ENCODE measurements at regions not wholly inside any gene's neighbourhood (a gene's known extent, or its start where the extent isn't known, plus 50 kb on each side); places are given as distances from the start of the nearest gene placed in this dataset.

- Histone ChIP-seq H3K4me3 (no peak overlapping the region), H3K27me3 (replicated peaks; ENCODE audit: insufficient read depth) (no peaks in the 10 kb centered on the region), H3K27ac (peak overlapping the region; percentile 81 to 86), H3K4me1 (replicated peaks) (peaks cover 16% of the 10 kb centered on the region), H3K36me3 (no peaks in the 10 kb centered on the region), H3K9me3 (no peaks in the 10 kb centered on the region)
- DNase-seq (ENCODE audit: low spot score), result no peak
- intact Hi-C loops (cut with DNase I), result no loop called here
- whole genome bisulfite sequencing, result 94% methylated on average over 8 of the region's 8 CpGs
- TF ChIP-seq POLR2AphosphoS5 (IDR thresholded peaks at IDR 0.05) (no peak), CTCF (IDR thresholded peaks at IDR 0.05) (no peak), POLR2A (IDR thresholded peaks at IDR 0.05) (no peak)
Observed at GRCh38 chr1:244324176-244324883, 127.4 kb downstream of the ADSS2 start.

- peaks cover 16% of the 10 kb centered on the region for H3K4me1 ChIP-seq (replicated peaks)
- H3K36me3 ChIP-seq, result no peaks in the 10 kb centered on the region
- TF ChIP-seq POLR2A (IDR thresholded peaks at IDR 0.05) (no peak), POLR2AphosphoS5 (IDR thresholded peaks at IDR 0.05) (peak; percentile 28)
- WGBS, result 43% methylated on average over 8 of the region's 8 CpGs
- intact Hi-C loops (cut with DNase I), result no loop called here
- peak overlapping the region; percentile 81 to 86 for H3K27ac ChIP-seq
- no peak overlapping the region for H3K4me3 ChIP-seq
- no peaks in the 10 kb centered on the region for H3K9me3 ChIP-seq
- H3K27me3 ChIP-seq (replicated peaks; ENCODE audit: insufficient read depth), result no peaks in the 10 kb centered on the region
- no peak for DNase-seq (ENCODE audit: low spot score)
Observed at GRCh38 chr1:244325056-244325758, 126.5 kb downstream of the ADSS2 start.

GRCh38 chr1:244326757-244327156, 125.0 kb downstream of the ADSS2 start:
- no peak for TF ChIP-seq POLR2AphosphoS5 (IDR thresholded peaks at IDR 0.05)
- no peak for TF ChIP-seq CTCF (IDR thresholded peaks at IDR 0.05)
- peak overlapping the region in 1 of 2 donors; percentile 57 for H3K27ac ChIP-seq
- H3K27me3 ChIP-seq (replicated peaks; ENCODE audit: insufficient read depth), result no peaks in the 10 kb centered on the region
- H3K9me3 ChIP-seq, result no peaks in the 10 kb centered on the region
- no peak overlapping the region for H3K4me3 ChIP-seq
- no peaks in the 10 kb centered on the region for H3K36me3 ChIP-seq
- intact Hi-C loops (cut with DNase I), result no loop called here
- peaks cover 16% of the 10 kb centered on the region for H3K4me1 ChIP-seq (replicated peaks)
- no peak for DNase-seq (ENCODE audit: low spot score)
- 27% methylated on average over 2 of the region's 2 CpGs for WGBS

GRCh38 chr1:244327533-244327932, 124.2 kb downstream of the ADSS2 start:
- H3K4me3 ChIP-seq, result no peak overlapping the region
- H3K36me3 ChIP-seq, result no peaks in the 10 kb centered on the region
- no peaks in the 10 kb centered on the region for H3K27me3 ChIP-seq (replicated peaks; ENCODE audit: insufficient read depth)
- TF ChIP-seq POLR2AphosphoS5 (IDR thresholded peaks at IDR 0.05) (no peak), CTCF (IDR thresholded peaks at IDR 0.05) (no peak), POLR2A (IDR thresholded peaks at IDR 0.05) (no peak)
- no peak for DNase-seq (ENCODE audit: low spot score)
- intact Hi-C loops (cut with DNase I), result no loop called here
- H3K9me3 ChIP-seq, result no peaks in the 10 kb centered on the region
- H3K4me1 ChIP-seq (replicated peaks), result peaks cover 13% of the 10 kb centered on the region
- peak overlapping the region in 1 of 2 donors; percentile 57 for H3K27ac ChIP-seq

GRCh38 chr1:244328476-244328875, 123.2 kb downstream of the ADSS2 start:
- H3K9me3 ChIP-seq, result no peaks in the 10 kb centered on the region
- peaks cover 8% of the 10 kb centered on the region for H3K4me1 ChIP-seq (replicated peaks)
- no peaks in the 10 kb centered on the region for H3K27me3 ChIP-seq (replicated peaks; ENCODE audit: insufficient read depth)
- TF ChIP-seq POLR2AphosphoS5 (IDR thresholded peaks at IDR 0.05) (no peak), POLR2A (IDR thresholded peaks at IDR 0.05) (no peak), CTCF (IDR thresholded peaks at IDR 0.05) (no peak)
- H3K36me3 ChIP-seq, result no peaks in the 10 kb centered on the region
- intact Hi-C loops (cut with DNase I), result no loop called here
- no peak for DNase-seq (ENCODE audit: low spot score)
- no peak overlapping the region for H3K27ac ChIP-seq
- no peak overlapping the region for H3K4me3 ChIP-seq

All from prostate gland (tissue), 2 donors.